ENCODE measurements at regions not wholly inside any gene's neighbourhood (a gene's known extent, or its start where the extent isn't known, plus 50 kb on each side); places are given as distances from the start of the nearest gene placed in this dataset.

GRCh38 chr4:147118528-147118927, 172.9 kb upstream of the TTC29 start:
- no peak for TF ChIP-seq CTCF (IDR thresholded peaks at IDR 0.05; ENCODE audit: unreplicated experiment in 3 of 3)
- no peaks in the 10 kb centered on the region for H3K36me3 Mint-ChIP-seq (ENCODE audit: low read depth)
- H3K4me3 Mint-ChIP-seq = peak overlapping the region in 1 of 3 experiments; percentile 31
- H3K27me3 Mint-ChIP-seq (ENCODE audit: low read depth) = no peaks in the 10 kb centered on the region
- H3K9me3 Mint-ChIP-seq = peaks cover 22% of the 10 kb centered on the region
- H3K4me1 Mint-ChIP-seq = peaks cover 38% of the 10 kb centered on the region
- H3K27ac Mint-ChIP-seq = peak overlapping the region; percentile 93 to 97 (median 96)

GRCh38 chr4:147122685-147123084, 177.0 kb upstream of the TTC29 start:
- no peaks in the 10 kb centered on the region for H3K27me3 Mint-ChIP-seq (ENCODE audit: low read depth)

GRCh38 chr4:147123146-147123545, 177.5 kb upstream of the TTC29 start:
- H3K4me3 Mint-ChIP-seq = no peak overlapping the region
- no peak for TF ChIP-seq CTCF (IDR thresholded peaks at IDR 0.05; ENCODE audit: unreplicated experiment in 3 of 3)
- no peaks in the 10 kb centered on the region for H3K27me3 Mint-ChIP-seq (ENCODE audit: low read depth)
- H3K9me3 Mint-ChIP-seq = peaks cover 9% of the 10 kb centered on the region
- no peaks in the 10 kb centered on the region for H3K36me3 Mint-ChIP-seq (ENCODE audit: low read depth)
- peaks cover 48% of the 10 kb centered on the region for H3K4me1 Mint-ChIP-seq
- H3K27ac Mint-ChIP-seq = peak overlapping the region; percentile 71 to 87 (median 86)

More at GRCh38 chr4:147122685-147123084, 177.0 kb upstream of the TTC29 start:
- no peak for TF ChIP-seq CTCF (IDR thresholded peaks at IDR 0.05; ENCODE audit: unreplicated experiment in 3 of 3)
- no peak overlapping the region for H3K4me3 Mint-ChIP-seq
- H3K4me1 Mint-ChIP-seq = peaks cover 50% of the 10 kb centered on the region
- H3K27ac Mint-ChIP-seq = peak overlapping the region; percentile 71 to 87 (median 86)
- no peaks in the 10 kb centered on the region for H3K36me3 Mint-ChIP-seq (ENCODE audit: low read depth)
- peaks cover 7% of the 10 kb centered on the region for H3K9me3 Mint-ChIP-seq

- H3K9me3 Mint-ChIP-seq = peaks cover 11% of the 10 kb centered on the region
- no peak for TF ChIP-seq CTCF (IDR thresholded peaks at IDR 0.05; ENCODE audit: unreplicated experiment in 3 of 3)
- peak overlapping the region in 2 of 3 experiments; percentile 46 to 68 for H3K27ac Mint-ChIP-seq
- no peaks in the 10 kb centered on the region for H3K36me3 Mint-ChIP-seq (ENCODE audit: low read depth)
- H3K4me3 Mint-ChIP-seq = no peak overlapping the region
- H3K4me1 Mint-ChIP-seq = peaks cover 28% of the 10 kb centered on the region
- H3K27me3 Mint-ChIP-seq (ENCODE audit: low read depth) = no peaks in the 10 kb centered on the region
Observed at GRCh38 chr4:147128787-147129186, 183.1 kb upstream of the TTC29 start.

GRCh38 chr4:147129687-147130086, 184.0 kb upstream of the TTC29 start:
- TF ChIP-seq CTCF (IDR thresholded peaks at IDR 0.05; ENCODE audit: unreplicated experiment in 3 of 3) = no peak
- Mint-ChIP-seq H3K9me3 (peaks cover 11% of the 10 kb centered on the region), H3K27ac (peak overlapping the region in 2 of 3 experiments; percentile 46 to 68), H3K4me3 (no peak overlapping the region), H3K36me3 (ENCODE audit: low read depth) (no peaks in the 10 kb centered on the region), H3K4me1 (peaks cover 22% of the 10 kb centered on the region), H3K27me3 (ENCODE audit: low read depth) (no peaks in the 10 kb centered on the region)

- no peaks in the 10 kb centered on the region for H3K9me3 Mint-ChIP-seq
- no peak for TF ChIP-seq CTCF (IDR thresholded peaks at IDR 0.05; ENCODE audit: unreplicated experiment in 3 of 3)
- no peaks in the 10 kb centered on the region for H3K27me3 Mint-ChIP-seq (ENCODE audit: low read depth)
- peaks cover 45% of the 10 kb centered on the region for H3K4me1 Mint-ChIP-seq
- peak overlapping the region; percentile 43 to 99 (median 78) for H3K27ac Mint-ChIP-seq
- H3K36me3 Mint-ChIP-seq (ENCODE audit: low read depth) = no peaks in the 10 kb centered on the region
- H3K4me3 Mint-ChIP-seq = no peak overlapping the region
Observed at GRCh38 chr4:147134536-147135210, 189.0 kb upstream of the TTC29 start.

Measured in nephron (organoid).